Lower leg skin (tissue), 4 donors: ENCODE measurements at regions not wholly inside any gene's neighbourhood (a gene's known extent, or its start where the extent isn't known, plus 50 kb on each side); places are given as distances from the start of the nearest gene placed in this dataset.

Experiments used
- DNase-seq, 2 donors: peaks; one replicate each; pipeline ENCODE4 v3.0.0-alpha.2; 2019; ENCODE audit warnings: low spot score in 2 of 2
- H3K4me3 ChIP-seq: fragments of 200-600 bp; sonication (generic); 2 replicates; pipeline ENCODE4 v1.5.1; 2017; ENCODE audit warnings: mild to moderate bottlenecking, low read depth; ENCODE audit not compliant: poor library complexity, severe bottlenecking
- CTCF ChIP-seq, 3 donors: fragments of 450-650 bp; IDR thresholded peaks; one replicate each; pipeline ENCODE4 v1.5.1; 2016; ENCODE audit warnings: antibody characterized with exemption in 3 of 3, mild to moderate bottlenecking in 3 of 3, moderate library complexity in 2 of 3
- POLR2A ChIP-seq, 2 donors: fragments of 450-650 bp; IDR thresholded peaks; one replicate each; pipeline ENCODE4 v1.6.1; 2016 to 2017; ENCODE audit warnings: antibody characterized with exemption in 2 of 2, mild to moderate bottlenecking in 1 of 2, moderate library complexity in 1 of 2
- WGBS, 2 donors: methylation state at CpG; one replicate each; pipeline ENCODE4 v1.1.5; 2018; 5-methylcytosine and 5-hydroxymethylcytosine counted together
- intact Hi-C: fragments of 100-400 bp; cut with DNase I; formaldehyde crosslinking; loops from one replicate; pipeline ENCODE4 v1.15.0; 2023; ENCODE audit warnings: low total_unique reads

- DNase-seq, result no peak
- TF ChIP-seq POLR2A (IDR thresholded peaks at IDR 0.05), result no peak
- no peak for TF ChIP-seq CTCF (IDR thresholded peaks at IDR 0.05)
- intact Hi-C loops, result no loop called here
- no peak overlapping the region for H3K4me3 ChIP-seq
Measured at GRCh38 chrX:16222151-16222550, 54.9 kb downstream of the MAGEB17 start.

GRCh38 chrX:16223385-16223784, 56.1 kb downstream of the MAGEB17 start:
- TF ChIP-seq POLR2A (IDR thresholded peaks at IDR 0.05), result no peak
- no peak for TF ChIP-seq CTCF (IDR thresholded peaks at IDR 0.05)
- WGBS, 2 donors, result 100% methylated on average over 1 of the region's 1 CpG
- intact Hi-C loops, result no loop called here
- DNase-seq, result no peak
- H3K4me3 ChIP-seq, result no peak overlapping the region

GRCh38 chrX:16239211-16239610, 71.9 kb downstream of the MAGEB17 start:
- no peak for TF ChIP-seq POLR2A (IDR thresholded peaks at IDR 0.05)
- no peak for TF ChIP-seq CTCF (IDR thresholded peaks at IDR 0.05)
- H3K4me3 ChIP-seq, result no peak overlapping the region
- intact Hi-C loops, result no loop called here
- 79% methylated on average over 4 of the region's 4 CpGs for WGBS, 2 donors
- DNase-seq, result no peak

- no peak overlapping the region for H3K4me3 ChIP-seq
- intact Hi-C loops, result no loop called here
- DNase-seq, result no peak
- TF ChIP-seq POLR2A (IDR thresholded peaks at IDR 0.05) (no peak), CTCF (IDR thresholded peaks at IDR 0.05) (no peak)
- WGBS, 2 donors, result 88 to 93% methylated on average over 2 of the region's 2 CpGs
Measured at GRCh38 chrX:16240231-16240905, 73.1 kb downstream of the MAGEB17 start.

GRCh38 chrX:16240968-16241367, 73.7 kb downstream of the MAGEB17 start:
- H3K4me3 ChIP-seq, result no peak overlapping the region
- intact Hi-C loops, result no loop called here
- TF ChIP-seq POLR2A (IDR thresholded peaks at IDR 0.05), result no peak
- TF ChIP-seq CTCF (IDR thresholded peaks at IDR 0.05), result no peak
- DNase-seq, result no peak

GRCh38 chrX:16250296-16250695, 83.0 kb downstream of the MAGEB17 start:
- no peak overlapping the region for H3K4me3 ChIP-seq
- no peak for DNase-seq
- TF ChIP-seq CTCF (IDR thresholded peaks at IDR 0.05) (no peak), POLR2A (IDR thresholded peaks at IDR 0.05) (no peak)
- 44 to 60% methylated on average over 1 of the region's 1 CpG for WGBS, 2 donors
- intact Hi-C loops, result no loop called here
